SK-N-SH (cell line): ENCODE measurements at regions not wholly inside any gene's neighbourhood (a gene's known extent, or its start where the extent isn't known, plus 50 kb on each side); places are given as distances from the start of the nearest gene placed in this dataset.

Experiments used
- CTCF ChIP-seq: fragments of 200-600 bp; sonication (generic); IDR thresholded peaks from 2 replicates; pipeline ENCODE4 v1.6.1; 2017; ENCODE audit warnings: antibody characterized with exemption, mild to moderate bottlenecking, moderate library complexity
- EP300 ChIP-seq, 2 experiments: IDR thresholded peaks; 2 replicates each; pipeline versions ENCODE4 v1.4.0 to v1.6.1; 2012; ENCODE audit warnings: borderline replicate concordance in 1 of 2, low read depth in 1 of 2, low read length in 1 of 2
- POLR2AphosphoS5 ChIP-seq: IDR thresholded peaks from 2 replicates; pipeline ENCODE4 v1.6.1; 2012; ENCODE audit warnings: low read depth, low read length
- RXRA ChIP-seq: IDR thresholded peaks from 2 replicates; pipeline ENCODE4 v1.4.0; 2012; ENCODE audit warnings: low read depth, mild to moderate bottlenecking, borderline replicate concordance
- TAF1 ChIP-seq: IDR thresholded peaks from 2 replicates; pipeline ENCODE4 v1.6.1; 2012; ENCODE audit warnings: low read depth, mild to moderate bottlenecking, low read length, moderate library complexity, borderline replicate concordance
- USF1 ChIP-seq: IDR thresholded peaks from 2 replicates; pipeline ENCODE4 v1.4.0; 2012; ENCODE audit warnings: low read depth, borderline replicate concordance

- no peak for TF ChIP-seq TAF1
- TF ChIP-seq EP300 (IDR thresholded peaks at IDR 0.05; ENCODE audit: borderline replicate concordance in 1 of 2, low read depth in 1 of 2, low read length in 1 of 2), result no peak
- TF ChIP-seq CTCF, result no peak
- TF ChIP-seq USF1, result no peak
- TF ChIP-seq RXRA, result no peak
- no peak for TF ChIP-seq POLR2AphosphoS5
These were observed 265.0 kb upstream of the SLC8A1 start for GRCh38 chr2:40716879-40717278.
